Naive thymus-derived CD4-positive, alpha-beta T cell (primary cell): ENCODE measurements at regions not wholly inside any gene's neighbourhood (a gene's known extent, or its start where the extent isn't known, plus 50 kb on each side); places are given as distances from the start of the nearest gene placed in this dataset.
"Not testable (repeated sequence)": the region's sequence is repeated elsewhere in the genome, so short reads cannot be mapped to it uniquely, and the experiment has no call there.

Experiments
- ATAC-seq: fragments of 150-1000 bp; cut with Tn5 transposase; 2 replicates; pipeline ENCODE4 v1.10.0; 2021; ENCODE audit warnings: mild to moderate bottlenecking, moderate library complexity
- CTCF ChIA-PET: fragments of 350-600 bp; sonication (Branson Sonifier 250); formaldehyde crosslinking; loops from one replicate; lab custom pipeline; 2021; ENCODE audit warnings: antibody characterized with exemption; lab: Charles Lee
- POLR2A ChIA-PET: fragments of 350-600 bp; sonication (Branson Sonifier 250); formaldehyde crosslinking; loops from one replicate; lab custom pipeline; 2021; ENCODE audit warnings: antibody characterized with exemption, inconsistent platforms; lab: Charles Lee
- DNase-seq, 9 donors: peaks; one replicate each; pipeline versions ENCODE4 v3.0.0 to v3.0.0-alpha.2; 2020 to 2022; ENCODE audit warnings: mixed read lengths in 1 of 9
- H3K27ac ChIP-seq: one replicate; pipeline ENCODE4 v1.7.0; 2013; ENCODE audit warnings: mild to moderate bottlenecking, low read depth, low read length, moderate library complexity
- H3K27me3 ChIP-seq, 2 donors: one replicate each; pipeline ENCODE4 v1.7.0; 2013; ENCODE audit warnings: low read length in 2 of 2, mild to moderate bottlenecking in 2 of 2, moderate library complexity in 2 of 2; ENCODE audit not compliant: control insufficient read depth in 2 of 2, insufficient read depth in 2 of 2
- H3K36me3 ChIP-seq, 3 experiments: 1 replicate in 2 of 3; 2 replicates in 1 of 3; pipeline ENCODE4 v1.7.0; 2013; ENCODE audit warnings: low read length in 3 of 3, mild to moderate bottlenecking in 3 of 3, moderate library complexity in 1 of 3; ENCODE audit not compliant: insufficient read depth in 3 of 3, control insufficient read depth in 2 of 3
- H3K4me1 ChIP-seq, 2 donors: one replicate each; pipeline ENCODE4 v1.7.0; 2013; ENCODE audit warnings: low read length in 2 of 2, mild to moderate bottlenecking in 2 of 2, moderate library complexity in 1 of 2; ENCODE audit not compliant: control insufficient read depth in 2 of 2, insufficient read depth in 2 of 2
- H3K4me3 ChIP-seq: 2 replicates; pipeline ENCODE4 v1.7.0; 2013; ENCODE audit warnings: mild to moderate bottlenecking, low read length
- H3K9me3 ChIP-seq, 3 experiments: 1 replicate in 2 of 3; 2 replicates in 1 of 3; pipeline ENCODE4 v1.7.0; 2013; ENCODE audit warnings: low read length in 3 of 3; ENCODE audit not compliant: control insufficient read depth in 2 of 3
- H3K27ac Mint-ChIP-seq, 9 donors: one replicate each; pipeline ENCODE4 v1.8.0; 2020 to 2022; ENCODE audit warnings: mixed read lengths in 9 of 9, mild to moderate bottlenecking in 8 of 9, moderate library complexity in 5 of 9, inconsistent platforms in 2 of 9
- H3K27me3 Mint-ChIP-seq, 5 donors: one replicate each; pipeline ENCODE4 v1.8.0; 2021 to 2022; ENCODE audit warnings: mixed read lengths in 5 of 5, mild to moderate bottlenecking in 1 of 5
- H3K36me3 Mint-ChIP-seq, 5 donors: one replicate each; pipeline ENCODE4 v1.8.0; 2020 to 2022; ENCODE audit warnings: mixed read lengths in 5 of 5, mild to moderate bottlenecking in 3 of 5, inconsistent platforms in 1 of 5
- H3K4me1 Mint-ChIP-seq, 7 donors: one replicate each; pipeline ENCODE4 v1.8.0; 2020 to 2022; ENCODE audit warnings: mixed read lengths in 7 of 7, mild to moderate bottlenecking in 3 of 7, inconsistent platforms in 1 of 7
- H3K4me3 Mint-ChIP-seq, 10 donors: one replicate each; pipeline ENCODE4 v1.8.0; 2020 to 2022; ENCODE audit warnings: mild to moderate bottlenecking in 10 of 10, mixed read lengths in 10 of 10, moderate library complexity in 6 of 10, inconsistent platforms in 2 of 10
- H3K9me3 Mint-ChIP-seq, 11 donors: one replicate each; pipeline ENCODE4 v1.8.0; 2020 to 2022; ENCODE audit warnings: mixed read lengths in 11 of 11, mild to moderate bottlenecking in 4 of 11, inconsistent platforms in 1 of 11, moderate library complexity in 1 of 11
- intact Hi-C, 2 donors: fragments of 100-400 bp; cut with micrococcal nuclease; formaldehyde crosslinking; loops; one replicate each; pipeline ENCODE4 v1.15.1; 2023

- ATAC-seq: no peak
- Histone ChIP-seq H3K4me3 (no peak overlapping the region), H3K9me3 (no peaks in the 10 kb centered on the region), H3K36me3 (no peaks in the 10 kb centered on the region), H3K27me3 (no peaks in the 10 kb centered on the region), H3K27ac (no peak overlapping the region), H3K4me1 (no peaks in the 10 kb centered on the region)
- no peak for DNase-seq
- ChIA-PET POLR2A (no interaction called here), CTCF (no interaction called here)
- intact Hi-C loops: no loop called here
- Mint-ChIP-seq H3K4me3 (peak overlapping the region in 8 of 10 donors; percentile 17 to 76 (median 54)), H3K4me1 (peaks cover 0 to 4% (median 0%) of the 10 kb centered on the region in 7 donors), H3K27ac (peak overlapping the region in 1 of 9 donors; percentile 18), H3K27me3 (peaks cover 0 to 41% (median 11%) of the 10 kb centered on the region in 5 donors), H3K36me3 (no peaks in the 10 kb centered on the region), H3K9me3 (peaks cover 0 to 2% (median 0%) of the 10 kb centered on the region in 11 donors)
These were observed 408.2 kb downstream of the BCOR start for GRCh38 chrX:39689376-39690104.

GRCh38 chrX:39690541-39691415 is 407.0 kb downstream of the BCOR start:
- ATAC-seq: no peak
- CTCF ChIA-PET: no interaction called here

DNA sequence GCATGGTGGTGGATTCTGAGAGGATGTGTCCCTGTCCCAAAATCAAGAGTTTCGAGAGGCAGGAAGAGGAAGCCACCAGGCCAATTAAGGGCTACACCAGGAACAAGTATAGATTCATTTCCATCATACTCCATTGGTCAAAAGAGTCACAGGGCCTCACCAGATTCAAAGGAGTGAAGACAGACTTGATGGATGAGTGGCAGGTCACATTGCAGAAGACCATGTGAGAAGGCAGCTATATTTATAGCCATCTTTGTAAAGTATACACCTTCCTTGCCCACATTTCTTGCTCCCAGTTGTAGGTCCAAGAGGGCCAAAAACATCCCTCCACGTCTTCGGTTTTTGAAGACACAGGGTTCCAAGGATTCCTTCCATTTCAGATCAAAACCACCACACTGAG is 406.0 kb downstream of the BCOR start:
- no peak overlapping the region for H3K4me3 ChIP-seq
- H3K27me3 ChIP-seq: no peaks in the 10 kb centered on the region
- H3K27ac Mint-ChIP-seq: no peak overlapping the region
- no peaks in the 10 kb centered on the region for H3K4me1 ChIP-seq
- H3K9me3 Mint-ChIP-seq: peaks cover 0 to 8% (median 0%) of the 10 kb centered on the region in 11 donors
- no peak overlapping the region for H3K27ac ChIP-seq
- H3K27me3 Mint-ChIP-seq: peaks cover 0 to 32% (median 7%) of the 10 kb centered on the region in 5 donors
- H3K9me3 ChIP-seq: no peaks in the 10 kb centered on the region
- H3K36me3 ChIP-seq: no peaks in the 10 kb centered on the region
- no peak for ATAC-seq
- H3K4me3 Mint-ChIP-seq: no peak overlapping the region
- POLR2A ChIA-PET: no interaction called here
- CTCF ChIA-PET: no interaction called here
- no peaks in the 10 kb centered on the region for H3K36me3 Mint-ChIP-seq
- peaks cover 0 to 4% (median 0%) of the 10 kb centered on the region in 7 donors for H3K4me1 Mint-ChIP-seq
- intact Hi-C loops: no loop called here
- DNase-seq: no peak

More at GRCh38 chrX:39690541-39691415, 407.0 kb downstream of the BCOR start:
- H3K4me1 ChIP-seq: no peaks in the 10 kb centered on the region
- no peak for DNase-seq
- H3K4me3 ChIP-seq: no peak overlapping the region
- Mint-ChIP-seq H3K27me3 (peaks cover 0 to 37% (median 11%) of the 10 kb centered on the region in 5 donors), H3K4me1 (peaks cover 0 to 4% (median 0%) of the 10 kb centered on the region in 7 donors), H3K4me3 (peak overlapping the region in 2 of 10 donors; percentile 25 to 64), H3K27ac (no peak overlapping the region), H3K9me3 (peaks cover 0 to 2% (median 0%) of the 10 kb centered on the region in 11 donors), H3K36me3 (no peaks in the 10 kb centered on the region)
- H3K36me3 ChIP-seq: no peaks in the 10 kb centered on the region
- intact Hi-C loops: no loop called here
- H3K9me3 ChIP-seq: no peaks in the 10 kb centered on the region
- H3K27me3 ChIP-seq: no peaks in the 10 kb centered on the region
- POLR2A ChIA-PET: no interaction called here
- H3K27ac ChIP-seq: no peak overlapping the region

DNA sequence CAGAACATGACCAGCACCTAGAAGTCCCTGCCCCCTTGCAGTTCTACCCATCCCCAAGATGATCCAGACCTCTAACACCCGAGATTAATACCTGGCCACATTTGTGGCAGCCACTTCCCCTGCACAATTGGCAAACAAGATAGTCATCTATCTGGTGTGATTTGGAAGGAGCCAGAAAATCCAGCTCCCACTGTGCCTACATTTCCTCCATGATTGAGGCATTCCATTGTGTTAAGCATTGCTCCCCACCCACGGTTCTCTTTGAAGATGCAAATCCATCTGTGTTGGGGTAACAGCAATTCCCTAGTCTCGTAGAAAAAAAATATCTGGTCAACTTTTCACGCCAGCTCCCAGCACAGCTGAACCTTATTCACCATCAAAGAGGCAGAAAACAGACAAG is 405.0 kb downstream of the BCOR start:
- Histone ChIP-seq H3K36me3 (no peaks in the 10 kb centered on the region), H3K27ac (no peak overlapping the region), H3K27me3 (no peaks in the 10 kb centered on the region), H3K9me3 (no peaks in the 10 kb centered on the region), H3K4me3 (no peak overlapping the region), H3K4me1 (no peaks in the 10 kb centered on the region)
- no peak for DNase-seq
- no peak overlapping the region for H3K27ac Mint-ChIP-seq
- H3K4me1 Mint-ChIP-seq: peaks cover 0 to 4% (median 0%) of the 10 kb centered on the region in 7 donors
- intact Hi-C loops: no loop called here
- CTCF ChIA-PET: no interaction called here
- H3K27me3 Mint-ChIP-seq: peaks cover 0 to 32% (median 6%) of the 10 kb centered on the region in 5 donors
- no peak overlapping the region for H3K4me3 Mint-ChIP-seq
- POLR2A ChIA-PET: no interaction called here
- H3K36me3 Mint-ChIP-seq: no peaks in the 10 kb centered on the region
- peaks cover 0 to 13% (median 0%) of the 10 kb centered on the region in 11 donors for H3K9me3 Mint-ChIP-seq
- ATAC-seq: no peak

GRCh38 chrX:39693298-39693697 is 404.5 kb downstream of the BCOR start:
- Histone ChIP-seq H3K4me3 (no peak overlapping the region), H3K27ac (no peak overlapping the region), H3K27me3 (no peaks in the 10 kb centered on the region), H3K36me3 (no peaks in the 10 kb centered on the region), H3K4me1 (no peaks in the 10 kb centered on the region), H3K9me3 (no peaks in the 10 kb centered on the region)
- intact Hi-C loops: no loop called here
- POLR2A ChIA-PET: no interaction called here
- DNase-seq (no peak), ATAC-seq (no peak)
- Mint-ChIP-seq H3K27ac (no peak overlapping the region), H3K4me1 (peaks cover 0 to under 1% (median 0%) of the 10 kb centered on the region in 7 donors), H3K4me3 (no peak overlapping the region), H3K36me3 (no peaks in the 10 kb centered on the region), H3K27me3 (peaks cover 0 to 29% (median 6%) of the 10 kb centered on the region in 5 donors), H3K9me3 (peaks cover 0 to 13% (median 0%) of the 10 kb centered on the region in 11 donors)
- CTCF ChIA-PET: no interaction called here

DNA sequence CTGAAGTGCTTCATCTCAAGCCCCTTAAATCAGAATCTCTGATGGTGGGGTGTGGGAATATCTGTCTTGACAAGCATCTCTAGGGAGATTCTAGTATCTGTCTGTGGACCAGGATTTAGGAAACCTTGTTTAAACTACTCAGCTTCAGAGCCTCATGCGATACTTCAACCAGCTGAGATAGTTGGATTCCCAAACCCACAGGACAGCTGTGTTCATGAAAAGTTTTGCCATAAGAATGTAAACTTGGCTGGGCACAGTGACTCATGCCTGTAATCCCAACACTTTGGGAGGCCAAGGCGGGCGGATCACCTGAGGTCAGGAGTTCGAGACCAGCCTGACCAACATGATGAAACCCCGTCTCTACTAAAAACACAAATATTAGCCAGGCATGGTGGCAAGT is 395.1 kb downstream of the BCOR start:
- intact Hi-C loops, H3K27me3 ChIP-seq, ATAC-seq, POLR2A ChIA-PET, H3K27ac ChIP-seq, H3K4me1 Mint-ChIP-seq, H3K36me3 ChIP-seq, H3K27me3 Mint-ChIP-seq, H3K4me3 ChIP-seq, DNase-seq, H3K4me3 Mint-ChIP-seq, H3K36me3 Mint-ChIP-seq, H3K27ac Mint-ChIP-seq, H3K9me3 Mint-ChIP-seq, H3K4me1 ChIP-seq, H3K9me3 ChIP-seq: not testable (repeated sequence)
- CTCF ChIA-PET: interaction anchor here (0.7 kb wide), 1 partner anchor 248 kb away, joined by 3 read pairs; no protein-coding TSS in a partner anchor
